Testis (tissue), 2 donors: ENCODE measurements at regions not wholly inside any gene's neighbourhood (a gene's known extent, or its start where the extent isn't known, plus 50 kb on each side); places are given as distances from the start of the nearest gene placed in this dataset.

Source experiments
- POLR2A ChIP-seq: fragments of 450-650 bp; IDR thresholded peaks from one replicate; pipeline ENCODE4 v1.6.1; 2017; ENCODE audit warnings: antibody characterized with exemption, mild to moderate bottlenecking, moderate library complexity
- TF ChIP-seq, protein P1 (sequence below), 3 experiments: fragments of 450-650 bp in 2 of 3; fragments of 200-600 bp in 1 of 3; sonication (generic) in 1 of 3; IDR thresholded peaks; one replicate each; pipeline ENCODE4 v1.5.1; 2016 to 2019; ENCODE audit warnings: antibody characterized with exemption in 3 of 3, mild to moderate bottlenecking in 2 of 3, moderate library complexity in 1 of 3

- TF ChIP-seq, protein P1, sequence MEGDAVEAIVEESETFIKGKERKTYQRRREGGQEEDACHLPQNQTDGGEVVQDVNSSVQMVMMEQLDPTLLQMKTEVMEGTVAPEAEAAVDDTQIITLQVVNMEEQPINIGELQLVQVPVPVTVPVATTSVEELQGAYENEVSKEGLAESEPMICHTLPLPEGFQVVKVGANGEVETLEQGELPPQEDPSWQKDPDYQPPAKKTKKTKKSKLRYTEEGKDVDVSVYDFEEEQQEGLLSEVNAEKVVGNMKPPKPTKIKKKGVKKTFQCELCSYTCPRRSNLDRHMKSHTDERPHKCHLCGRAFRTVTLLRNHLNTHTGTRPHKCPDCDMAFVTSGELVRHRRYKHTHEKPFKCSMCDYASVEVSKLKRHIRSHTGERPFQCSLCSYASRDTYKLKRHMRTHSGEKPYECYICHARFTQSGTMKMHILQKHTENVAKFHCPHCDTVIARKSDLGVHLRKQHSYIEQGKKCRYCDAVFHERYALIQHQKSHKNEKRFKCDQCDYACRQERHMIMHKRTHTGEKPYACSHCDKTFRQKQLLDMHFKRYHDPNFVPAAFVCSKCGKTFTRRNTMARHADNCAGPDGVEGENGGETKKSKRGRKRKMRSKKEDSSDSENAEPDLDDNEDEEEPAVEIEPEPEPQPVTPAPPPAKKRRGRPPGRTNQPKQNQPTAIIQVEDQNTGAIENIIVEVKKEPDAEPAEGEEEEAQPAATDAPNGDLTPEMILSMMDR (IDR thresholded peaks at IDR 0.05), result no peak
- TF ChIP-seq POLR2A, result no peak
Observed at GRCh38 chr2:14702258-14702657, 69.7 kb downstream of the LRATD1 start.
